Ishikawa (cell line): ENCODE measurements at regions not wholly inside any gene's neighbourhood (a gene's known extent, or its start where the extent isn't known, plus 50 kb on each side); places are given as distances from the start of the nearest gene placed in this dataset.

Experiments used
- RAD21 ChIP-seq: IDR thresholded peaks from 2 replicates; pipeline ENCODE4 v1.6.1; 2012; ENCODE audit warnings: low read depth
- TAF1 ChIP-seq: IDR thresholded peaks from 2 replicates; pipeline ENCODE4 v1.6.1; 2012; ENCODE audit warnings: low read depth, mild to moderate bottlenecking
- TEAD4 ChIP-seq: IDR thresholded peaks from 2 replicates; pipeline ENCODE4 v1.6.1; 2012
- TF ChIP-seq, protein P1 (sequence below): IDR thresholded peaks from 2 replicates; pipeline ENCODE4 v1.6.1; 2012; ENCODE audit warnings: low read depth, mild to moderate bottlenecking

DNA sequence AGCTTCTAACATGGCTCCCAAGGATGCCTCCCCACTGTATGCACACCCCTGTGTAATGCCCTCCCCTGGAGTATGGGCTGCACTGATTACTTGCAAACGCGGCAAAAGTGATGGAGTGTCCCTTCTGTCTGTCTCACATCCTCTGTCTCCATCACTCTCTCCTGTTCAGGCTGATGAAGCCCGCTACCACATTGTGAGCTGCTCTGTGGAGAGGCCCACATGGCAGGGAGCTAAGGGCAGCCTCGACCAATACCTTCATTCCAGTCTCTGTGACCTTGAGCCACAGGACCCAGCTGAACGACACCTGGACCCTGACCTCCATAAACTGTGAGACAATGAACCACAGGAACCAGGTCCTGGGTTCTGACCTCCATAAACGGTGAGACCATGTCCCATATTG, 154.1 kb upstream of the ETV3 start:
- TF ChIP-seq, protein P1, sequence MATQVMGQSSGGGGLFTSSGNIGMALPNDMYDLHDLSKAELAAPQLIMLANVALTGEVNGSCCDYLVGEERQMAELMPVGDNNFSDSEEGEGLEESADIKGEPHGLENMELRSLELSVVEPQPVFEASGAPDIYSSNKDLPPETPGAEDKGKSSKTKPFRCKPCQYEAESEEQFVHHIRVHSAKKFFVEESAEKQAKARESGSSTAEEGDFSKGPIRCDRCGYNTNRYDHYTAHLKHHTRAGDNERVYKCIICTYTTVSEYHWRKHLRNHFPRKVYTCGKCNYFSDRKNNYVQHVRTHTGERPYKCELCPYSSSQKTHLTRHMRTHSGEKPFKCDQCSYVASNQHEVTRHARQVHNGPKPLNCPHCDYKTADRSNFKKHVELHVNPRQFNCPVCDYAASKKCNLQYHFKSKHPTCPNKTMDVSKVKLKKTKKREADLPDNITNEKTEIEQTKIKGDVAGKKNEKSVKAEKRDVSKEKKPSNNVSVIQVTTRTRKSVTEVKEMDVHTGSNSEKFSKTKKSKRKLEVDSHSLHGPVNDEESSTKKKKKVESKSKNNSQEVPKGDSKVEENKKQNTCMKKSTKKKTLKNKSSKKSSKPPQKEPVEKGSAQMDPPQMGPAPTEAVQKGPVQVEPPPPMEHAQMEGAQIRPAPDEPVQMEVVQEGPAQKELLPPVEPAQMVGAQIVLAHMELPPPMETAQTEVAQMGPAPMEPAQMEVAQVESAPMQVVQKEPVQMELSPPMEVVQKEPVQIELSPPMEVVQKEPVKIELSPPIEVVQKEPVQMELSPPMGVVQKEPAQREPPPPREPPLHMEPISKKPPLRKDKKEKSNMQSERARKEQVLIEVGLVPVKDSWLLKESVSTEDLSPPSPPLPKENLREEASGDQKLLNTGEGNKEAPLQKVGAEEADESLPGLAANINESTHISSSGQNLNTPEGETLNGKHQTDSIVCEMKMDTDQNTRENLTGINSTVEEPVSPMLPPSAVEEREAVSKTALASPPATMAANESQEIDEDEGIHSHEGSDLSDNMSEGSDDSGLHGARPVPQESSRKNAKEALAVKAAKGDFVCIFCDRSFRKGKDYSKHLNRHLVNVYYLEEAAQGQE: no peak
- TF ChIP-seq TEAD4 (no peak), RAD21 (no peak), TAF1 (no peak)
